K562 (cell line): ENCODE measurements at regions not wholly inside any gene's neighbourhood (a gene's known extent, or its start where the extent isn't known, plus 50 kb on each side); places are given as distances from the start of the nearest gene placed in this dataset.

Experiments
- ATAC-seq: fragments of 200-7000 bp; cut with Tn5 transposase; 3 replicates; pipeline ENCODE4 v1.9.1; 2020; ENCODE audit warnings: moderate library complexity
- BruUV-seq: library from RNA; stranded (reverse); fragments of 400-500 nt; replicated peaks from 2 replicates; lab custom pipeline; 2021; lab: Mats Ljungman, UMichigan
- CTCF ChIA-PET: fragments of 300-600 bp; formaldehyde crosslinking; extraction: SDS; loops from one replicate; lab custom pipeline; 2021; ENCODE audit warnings: low intra/inter-chr PET ratio; lab: Yijun Ruan, JAX
- POLR2A ChIA-PET: fragments of 300-600, 350-650 bp; sonication (Branson Sonifier 250); formaldehyde crosslinking; extraction: SDS; loops from one replicate; lab custom pipeline; 2021; ENCODE audit warnings: antibody characterized with exemption, inconsistent platforms; lab: Yijun Ruan, JAX
- DNase-seq, 4 experiments: peaks; one replicate each; pipeline versions ENCODE4 v3.0.0 to v3.0.0-alpha.2; 2011 to 2018; ENCODE audit warnings: low spot score in 3 of 4, mixed read lengths in 3 of 4; ENCODE audit errors: extremely low read depth in 1 of 4
- FAIRE-seq: peaks from 2 replicates; lab custom pipeline; 2011; peaks lifted over from hg19 to GRCh38; lab: Jason Lieb, UNC
- H2AFZ ChIP-seq: 2 replicates; pipeline ENCODE4 v1.6.0; 2011; ENCODE audit warnings: low read depth, low read length, control low read depth, inconsistent platforms
- H3K27ac ChIP-seq: fragments of 200-600 bp; 3 replicates; pipeline ENCODE4 v1.8.0; 2011; ENCODE audit warnings: low read depth, mild to moderate bottlenecking, control low read depth, inconsistent platforms, low read length, moderate library complexity, mixed read lengths; ENCODE audit errors: extremely low read depth
- H3K27me3 ChIP-seq, 2 experiments: fragments of 300-600 bp in 1 of 2; 2 replicates in 1 of 2; 3 replicates in 1 of 2; pipeline versions ENCODE4 v1.6.0 to v1.8.0; 2011; ENCODE audit warnings: inconsistent platforms in 2 of 2, low read length in 2 of 2, mild to moderate bottlenecking in 1 of 2, mixed read lengths in 1 of 2, moderate library complexity in 1 of 2; ENCODE audit not compliant: control insufficient read depth in 2 of 2, insufficient read depth in 2 of 2
- H3K36me3 ChIP-seq: fragments of 300-600 bp; 3 replicates; pipeline ENCODE4 v1.8.0; 2011; ENCODE audit warnings: mild to moderate bottlenecking, low read length, inconsistent platforms; ENCODE audit not compliant: control insufficient read depth, insufficient read depth
- H3K4me1 ChIP-seq, 2 experiments: fragments of 200-600 bp in 1 of 2; replicated peaks in 1 of 2; 2 replicates in 1 of 2; 3 replicates in 1 of 2; pipeline versions ENCODE4 v1.5.1 to v1.8.0; 2011; ENCODE audit warnings: inconsistent platforms in 2 of 2, low read length in 2 of 2, mild to moderate bottlenecking in 1 of 2, mixed read lengths in 1 of 2, moderate library complexity in 1 of 2; ENCODE audit not compliant: control insufficient read depth in 2 of 2, insufficient read depth in 2 of 2
- H3K4me2 ChIP-seq: 2 replicates; pipeline ENCODE4 v1.6.1; 2011; ENCODE audit warnings: low read length, control low read depth, inconsistent platforms, mixed read lengths; ENCODE audit not compliant: insufficient read depth
- H3K4me3 ChIP-seq: fragments of 200-600 bp; sonication (generic), shearing (Covaris generic); 2 replicates; pipeline ENCODE4 v1.5.1; 2016; ENCODE audit warnings: control low read depth, inconsistent platforms
- H3K79me2 ChIP-seq: fragments of 200-600 bp; 3 replicates; pipeline ENCODE4 v1.8.0; 2011; ENCODE audit warnings: low read length, inconsistent platforms; ENCODE audit not compliant: control insufficient read depth, insufficient read depth
- H3K9ac ChIP-seq, 2 experiments: 2 replicates each; pipeline versions ENCODE4 v1.6.0 to v1.6.1; 2011; ENCODE audit warnings: low read depth in 2 of 2, low read length in 2 of 2, control low read depth in 1 of 2, inconsistent platforms in 1 of 2, mild to moderate bottlenecking in 1 of 2, mixed read lengths in 1 of 2; ENCODE audit not compliant: insufficient read depth in 1 of 2
- H3K9me1 ChIP-seq: one replicate; pipeline ENCODE4 v1.6.0; 2011; ENCODE audit warnings: inconsistent platforms, mild to moderate bottlenecking, low read length, moderate library complexity; ENCODE audit not compliant: control insufficient read depth, insufficient read depth
- H3K9me3 ChIP-seq: replicated peaks from 2 replicates; pipeline ENCODE4 v1.5.1; 2011; ENCODE audit warnings: low read depth, low read length, inconsistent platforms; ENCODE audit not compliant: control insufficient read depth, insufficient read depth
- H4K20me1 ChIP-seq: replicated peaks from 2 replicates; pipeline ENCODE4 v1.6.1; 2011; ENCODE audit warnings: low read length, inconsistent platforms, mixed read lengths; ENCODE audit not compliant: control insufficient read depth, insufficient read depth
- CCNT2 ChIP-seq: IDR thresholded peaks from 2 replicates; pipeline ENCODE4 v1.6.1; 2011; ENCODE audit warnings: borderline replicate concordance, low read depth, mild to moderate bottlenecking, moderate library complexity, mixed read lengths, low read length; ENCODE audit not compliant: insufficient read length; ENCODE audit errors: extremely low read depth
- CREM ChIP-seq: IDR thresholded peaks from 2 replicates; pipeline ENCODE4 v1.6.1; 2014; ENCODE audit warnings: antibody characterized with exemption, low read depth
- MED1 ChIP-seq: sonication (generic); formaldehyde crosslinking; IDR thresholded peaks from 2 replicates; pipeline ENCODE4 v1.8.1; 2023; ENCODE audit warnings: missing genetic modification reagents, borderline replicate concordance
- NCOA6 ChIP-seq: fragments of 450-650 bp; IDR thresholded peaks from 2 replicates; pipeline ENCODE4 v1.6.1; 2017; ENCODE audit warnings: mild to moderate bottlenecking
- NR3C1 ChIP-seq: sonication (generic); formaldehyde crosslinking; IDR thresholded peaks from 2 replicates; pipeline ENCODE4 v1.8.1; 2022; ENCODE audit warnings: missing genetic modification reagents
- POLR2AphosphoS5 ChIP-seq: IDR thresholded peaks from 2 replicates; pipeline ENCODE4 v1.6.1; 2011; ENCODE audit warnings: mild to moderate bottlenecking, low read depth, low read length, moderate library complexity; ENCODE audit not compliant: control insufficient read depth, insufficient read depth
- XRCC4 ChIP-seq: IDR thresholded peaks from one replicate; pipeline ENCODE4 v1.6.1; 2011; ENCODE audit not compliant: insufficient read depth, insufficient read length; ENCODE audit errors: extremely low read depth
- ZBTB17 ChIP-seq: fragments of 450-650 bp; formaldehyde crosslinking; IDR thresholded peaks from 2 replicates; pipeline ENCODE4 v1.4.0; 2020; ENCODE audit warnings: mild to moderate bottlenecking
- ZNF77 ChIP-seq: fragments of 250-450 bp; sonication (Bioruptor Pico); IDR thresholded peaks from 2 replicates; pipeline ENCODE4 v1.5.0; 2020
- WGBS: fragments of 100-300 bp; shearing (Covaris generic); methylation state at CpG from one replicate; pipeline ENCODE4 v1.1.6; 2016; ENCODE audit warnings: low coverage, mixed read lengths; ENCODE audit not compliant: insufficient coverage; ENCODE audit errors: missing lambda C conversion rate; 5-methylcytosine and 5-hydroxymethylcytosine counted together
- in situ Hi-C: fragments of 300-500 bp; cut with MboI; formaldehyde crosslinking; loops from 4 replicates; pipeline ENCODE4 v1.15.0; 2018; ENCODE audit warnings: inconsistent platforms, mixed read lengths
- intact Hi-C: fragments of 100-400 bp; cut with micrococcal nuclease; formaldehyde crosslinking; loops from 2 replicates; pipeline ENCODE4 v1.14.2; 2022
- TF ChIP-seq, protein P1 (sequence below): IDR thresholded peaks from 3 replicates; pipeline ENCODE4 v1.6.1; 2011; ENCODE audit warnings: borderline replicate concordance, mild to moderate bottlenecking, moderate library complexity; ENCODE audit not compliant: insufficient read length; ENCODE audit errors: extremely low read depth
- TF ChIP-seq, protein P2 (sequence below), 2 experiments: fragments of 200-800 bp in 1 of 2; sonication (Bioruptor generic) in 1 of 2; sonication (generic) in 1 of 2; formaldehyde crosslinking in 1 of 2; IDR thresholded peaks in 1 of 2; conservative IDR thresholded peaks in 1 of 2; 2 replicates each; pipeline versions ENCODE4 v1.5.0 to v1.6.1; 2016 to 2020; ENCODE audit warnings: missing compliant biosample characterization in 1 of 2, missing genetic modification characterization in 1 of 2, missing genetic modification reagents in 1 of 2
- TF ChIP-seq, protein P3 (sequence below): sonication (generic); formaldehyde crosslinking; IDR thresholded peaks from 2 replicates; pipeline ENCODE4 v1.8.0; 2022; ENCODE audit warnings: mild to moderate bottlenecking, missing genetic modification reagents

DNA sequence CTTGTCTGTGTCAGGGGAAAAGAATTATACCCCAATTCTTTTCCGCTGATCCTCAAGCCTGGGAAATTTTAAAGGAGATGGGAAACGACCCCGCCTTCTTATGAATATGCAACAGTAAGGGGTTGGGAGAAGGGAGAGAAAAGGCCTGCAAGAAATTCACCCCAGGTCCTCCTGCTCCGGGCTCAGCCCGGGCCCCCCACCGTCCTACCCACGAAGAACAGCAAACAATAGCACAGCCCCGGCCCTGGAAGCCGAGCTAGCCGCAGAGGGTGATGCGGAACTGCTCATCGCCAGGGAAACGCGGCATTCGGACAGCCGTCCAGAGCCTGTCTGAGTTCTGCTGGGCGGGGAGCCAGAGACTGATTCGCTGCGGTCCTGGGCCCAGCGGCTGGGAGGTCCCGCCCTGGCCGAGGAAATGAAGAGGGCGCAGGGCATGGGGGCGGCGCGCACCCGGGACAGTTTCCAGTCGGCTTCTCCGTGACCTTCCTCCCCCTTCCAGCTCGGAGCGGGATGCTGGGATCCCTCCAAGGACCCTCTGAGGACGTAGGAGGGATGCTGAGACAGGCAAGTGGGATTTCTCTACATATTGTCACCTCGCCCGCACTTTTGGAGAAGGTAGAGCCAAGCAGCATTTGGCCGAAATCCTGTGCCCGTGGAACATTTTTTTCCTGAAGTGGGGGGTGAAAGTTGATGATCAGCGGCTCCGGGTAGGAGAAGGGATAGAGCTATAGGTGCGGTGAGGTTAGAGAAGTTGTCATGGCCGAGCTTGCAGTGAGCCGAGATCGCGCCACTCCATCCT lies 82.3 kb upstream of the C1QTNF9B start:
- in situ Hi-C loops, result no loop called here
- H2AFZ ChIP-seq, result no peak overlapping the region
- CTCF ChIA-PET, result no interaction called here
- no peaks in the 10 kb centered on the region for H4K20me1 ChIP-seq
- no peak for ATAC-seq
- no peaks in the 10 kb centered on the region for H3K79me2 ChIP-seq
- no peak for FAIRE-seq
- H3K27me3 ChIP-seq, result peaks cover 0 to 27% of the 10 kb centered on the region in 2 experiments; a peak in 3 of 5 replicates
- H3K9me3 ChIP-seq, result no peaks in the 10 kb centered on the region
- intact Hi-C loops, result no loop called here
- H3K9me1 ChIP-seq, result no peaks in the 10 kb centered on the region
- POLR2A ChIA-PET, result interaction anchor here (0.6 kb wide), 1 partner anchor 8 kb away, joined by 3 read pairs; no protein-coding TSS in a partner anchor
- H3K4me2 ChIP-seq, result no peak overlapping the region
- H3K9ac ChIP-seq, result no peak overlapping the region
- H3K4me1 ChIP-seq, result peaks cover 0 to 11% of the 10 kb centered on the region in 2 experiments; a peak in 2 of 5 replicates
- no TSS peak for BruUV-seq
- 7% methylated on average over 25 of the region's 43 CpGs for WGBS
- H3K4me3 ChIP-seq, result no peak overlapping the region
- DNase-seq, result no peak
- H3K27ac ChIP-seq, result no peak overlapping the region
- H3K36me3 ChIP-seq, result no peaks in the 10 kb centered on the region
- TF ChIP-seq POLR2AphosphoS5 (no peak), ZNF77 (CRISPR knock-in tag) (no peak), CCNT2 (no peak), ZBTB17 (CRISPR knock-in tag) (no peak), NCOA6 (no peak), XRCC4 (no peak), MED1 (no peak), CREM (no peak), NR3C1 (CRISPR knock-in tag) (no peak)
- TF ChIP-seq, protein P1, sequence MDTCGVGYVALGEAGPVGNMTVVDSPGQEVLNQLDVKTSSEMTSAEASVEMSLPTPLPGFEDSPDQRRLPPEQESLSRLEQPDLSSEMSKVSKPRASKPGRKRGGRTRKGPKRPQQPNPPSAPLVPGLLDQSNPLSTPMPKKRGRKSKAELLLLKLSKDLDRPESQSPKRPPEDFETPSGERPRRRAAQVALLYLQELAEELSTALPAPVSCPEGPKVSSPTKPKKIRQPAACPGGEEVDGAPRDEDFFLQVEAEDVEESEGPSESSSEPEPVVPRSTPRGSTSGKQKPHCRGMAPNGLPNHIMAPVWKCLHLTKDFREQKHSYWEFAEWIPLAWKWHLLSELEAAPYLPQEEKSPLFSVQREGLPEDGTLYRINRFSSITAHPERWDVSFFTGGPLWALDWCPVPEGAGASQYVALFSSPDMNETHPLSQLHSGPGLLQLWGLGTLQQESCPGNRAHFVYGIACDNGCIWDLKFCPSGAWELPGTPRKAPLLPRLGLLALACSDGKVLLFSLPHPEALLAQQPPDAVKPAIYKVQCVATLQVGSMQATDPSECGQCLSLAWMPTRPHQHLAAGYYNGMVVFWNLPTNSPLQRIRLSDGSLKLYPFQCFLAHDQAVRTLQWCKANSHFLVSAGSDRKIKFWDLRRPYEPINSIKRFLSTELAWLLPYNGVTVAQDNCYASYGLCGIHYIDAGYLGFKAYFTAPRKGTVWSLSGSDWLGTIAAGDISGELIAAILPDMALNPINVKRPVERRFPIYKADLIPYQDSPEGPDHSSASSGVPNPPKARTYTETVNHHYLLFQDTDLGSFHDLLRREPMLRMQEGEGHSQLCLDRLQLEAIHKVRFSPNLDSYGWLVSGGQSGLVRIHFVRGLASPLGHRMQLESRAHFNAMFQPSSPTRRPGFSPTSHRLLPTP, result no peak
- TF ChIP-seq, protein P2, sequence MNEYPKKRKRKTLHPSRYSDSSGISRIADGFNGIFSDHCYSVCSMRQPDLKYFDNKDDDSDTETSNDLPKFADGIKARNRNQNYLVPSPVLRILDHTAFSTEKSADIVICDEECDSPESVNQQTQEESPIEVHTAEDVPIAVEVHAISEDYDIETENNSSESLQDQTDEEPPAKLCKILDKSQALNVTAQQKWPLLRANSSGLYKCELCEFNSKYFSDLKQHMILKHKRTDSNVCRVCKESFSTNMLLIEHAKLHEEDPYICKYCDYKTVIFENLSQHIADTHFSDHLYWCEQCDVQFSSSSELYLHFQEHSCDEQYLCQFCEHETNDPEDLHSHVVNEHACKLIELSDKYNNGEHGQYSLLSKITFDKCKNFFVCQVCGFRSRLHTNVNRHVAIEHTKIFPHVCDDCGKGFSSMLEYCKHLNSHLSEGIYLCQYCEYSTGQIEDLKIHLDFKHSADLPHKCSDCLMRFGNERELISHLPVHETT (CRISPR knock-in tag; conservative IDR thresholded peaks at IDR 0.05 in 1 of 2, IDR thresholded peaks at IDR 0.05 in 1 of 2), result no peak
- TF ChIP-seq, protein P3, sequence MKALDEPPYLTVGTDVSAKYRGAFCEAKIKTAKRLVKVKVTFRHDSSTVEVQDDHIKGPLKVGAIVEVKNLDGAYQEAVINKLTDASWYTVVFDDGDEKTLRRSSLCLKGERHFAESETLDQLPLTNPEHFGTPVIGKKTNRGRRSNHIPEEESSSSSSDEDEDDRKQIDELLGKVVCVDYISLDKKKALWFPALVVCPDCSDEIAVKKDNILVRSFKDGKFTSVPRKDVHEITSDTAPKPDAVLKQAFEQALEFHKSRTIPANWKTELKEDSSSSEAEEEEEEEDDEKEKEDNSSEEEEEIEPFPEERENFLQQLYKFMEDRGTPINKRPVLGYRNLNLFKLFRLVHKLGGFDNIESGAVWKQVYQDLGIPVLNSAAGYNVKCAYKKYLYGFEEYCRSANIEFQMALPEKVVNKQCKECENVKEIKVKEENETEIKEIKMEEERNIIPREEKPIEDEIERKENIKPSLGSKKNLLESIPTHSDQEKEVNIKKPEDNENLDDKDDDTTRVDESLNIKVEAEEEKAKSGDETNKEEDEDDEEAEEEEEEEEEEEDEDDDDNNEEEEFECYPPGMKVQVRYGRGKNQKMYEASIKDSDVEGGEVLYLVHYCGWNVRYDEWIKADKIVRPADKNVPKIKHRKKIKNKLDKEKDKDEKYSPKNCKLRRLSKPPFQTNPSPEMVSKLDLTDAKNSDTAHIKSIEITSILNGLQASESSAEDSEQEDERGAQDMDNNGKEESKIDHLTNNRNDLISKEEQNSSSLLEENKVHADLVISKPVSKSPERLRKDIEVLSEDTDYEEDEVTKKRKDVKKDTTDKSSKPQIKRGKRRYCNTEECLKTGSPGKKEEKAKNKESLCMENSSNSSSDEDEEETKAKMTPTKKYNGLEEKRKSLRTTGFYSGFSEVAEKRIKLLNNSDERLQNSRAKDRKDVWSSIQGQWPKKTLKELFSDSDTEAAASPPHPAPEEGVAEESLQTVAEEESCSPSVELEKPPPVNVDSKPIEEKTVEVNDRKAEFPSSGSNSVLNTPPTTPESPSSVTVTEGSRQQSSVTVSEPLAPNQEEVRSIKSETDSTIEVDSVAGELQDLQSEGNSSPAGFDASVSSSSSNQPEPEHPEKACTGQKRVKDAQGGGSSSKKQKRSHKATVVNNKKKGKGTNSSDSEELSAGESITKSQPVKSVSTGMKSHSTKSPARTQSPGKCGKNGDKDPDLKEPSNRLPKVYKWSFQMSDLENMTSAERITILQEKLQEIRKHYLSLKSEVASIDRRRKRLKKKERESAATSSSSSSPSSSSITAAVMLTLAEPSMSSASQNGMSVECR (CRISPR knock-in tag), result no peak
